DND-41 (cell line): ENCODE measurements at regions not wholly inside any gene's neighbourhood (a gene's known extent, or its start where the extent isn't known, plus 50 kb on each side); places are given as distances from the start of the nearest gene placed in this dataset.

Experiments used
- ATAC-seq: fragments of 200-7000 bp; cut with Tn5 transposase; 3 replicates; pipeline ENCODE4 v1.9.1; 2021; ENCODE audit warnings: low read depth; ENCODE audit not compliant: insufficient read depth
- DNase-seq: peaks from one replicate; pipeline ENCODE4 v3.0.0-alpha.2; 2020
- H2AFZ ChIP-seq: 2 replicates; pipeline ENCODE4 v1.6.0; 2012; ENCODE audit warnings: low read depth, low read length
- H3K27ac ChIP-seq: 2 replicates; pipeline ENCODE4 v1.5.1; 2012; ENCODE audit warnings: low read length, inconsistent platforms
- H3K27me3 ChIP-seq: fragments of 200-600 bp; sonication (generic); 2 replicates; pipeline ENCODE4 v1.6.0; 2012; ENCODE audit warnings: low read length, mild to moderate bottlenecking, inconsistent platforms; ENCODE audit not compliant: insufficient read depth, poor library complexity
- H3K36me3 ChIP-seq: 2 replicates; pipeline ENCODE4 v1.5.1; 2012; ENCODE audit warnings: low read length, inconsistent platforms; ENCODE audit not compliant: insufficient read depth
- H3K4me1 ChIP-seq: 2 replicates; pipeline ENCODE4 v1.5.1; 2012; ENCODE audit warnings: mild to moderate bottlenecking, low read length; ENCODE audit not compliant: insufficient read depth
- H3K4me2 ChIP-seq: 2 replicates; pipeline ENCODE4 v1.6.0; 2012; ENCODE audit warnings: mild to moderate bottlenecking, moderate library complexity, low read length, inconsistent platforms; ENCODE audit not compliant: insufficient read depth
- H3K4me3 ChIP-seq, 2 experiments: fragments of 200-600 bp in 1 of 2; shearing (Covaris generic) in 1 of 2; 2 replicates each; pipeline ENCODE4 v1.5.1; 2012 to 2016; ENCODE audit warnings: inconsistent platforms in 2 of 2, low read length in 2 of 2, mild to moderate bottlenecking in 2 of 2, low read depth in 1 of 2, moderate library complexity in 1 of 2
- H3K79me2 ChIP-seq: 2 replicates; pipeline ENCODE4 v1.6.0; 2012; ENCODE audit warnings: low read length, inconsistent platforms; ENCODE audit not compliant: insufficient read depth
- H3K9ac ChIP-seq: 2 replicates; pipeline ENCODE4 v1.6.0; 2012; ENCODE audit warnings: low read depth, mild to moderate bottlenecking, inconsistent platforms, low read length, moderate library complexity
- H3K9me3 ChIP-seq: 2 replicates; pipeline ENCODE4 v1.5.1; 2012; ENCODE audit warnings: low read length, moderate library complexity, mild to moderate bottlenecking, inconsistent platforms; ENCODE audit not compliant: insufficient read depth, severe bottlenecking
- H4K20me1 ChIP-seq: 2 replicates; pipeline ENCODE4 v1.6.0; 2012; ENCODE audit warnings: low read length; ENCODE audit not compliant: insufficient read depth
- EZH2 ChIP-seq: IDR thresholded peaks from 3 replicates; pipeline ENCODE4 v1.6.1; 2012; ENCODE audit warnings: borderline replicate concordance, low read depth, mild to moderate bottlenecking, moderate library complexity, low read length, inconsistent platforms; ENCODE audit not compliant: severe bottlenecking
- TF ChIP-seq, protein P1 (sequence below): IDR thresholded peaks from 2 replicates; pipeline ENCODE4 v1.5.1; 2012; ENCODE audit warnings: borderline replicate concordance, low read length, moderate library complexity, mild to moderate bottlenecking; ENCODE audit not compliant: poor library complexity, severe bottlenecking; ENCODE audit errors: extremely low read depth

- no peak overlapping the region for H2AFZ ChIP-seq
- no peak overlapping the region for H3K27ac ChIP-seq
- ATAC-seq (no peak), DNase-seq (no peak)
- H4K20me1 ChIP-seq = no peaks in the 10 kb centered on the region
- no peak overlapping the region for H3K9ac ChIP-seq
- no peaks in the 10 kb centered on the region for H3K4me1 ChIP-seq
- no peak overlapping the region for H3K4me2 ChIP-seq
- H3K79me2 ChIP-seq = no peaks in the 10 kb centered on the region
- no peaks in the 10 kb centered on the region for H3K36me3 ChIP-seq
- no peaks in the 10 kb centered on the region for H3K27me3 ChIP-seq
- no peaks in the 10 kb centered on the region for H3K9me3 ChIP-seq
- no peak for TF ChIP-seq EZH2
- TF ChIP-seq, protein P1, sequence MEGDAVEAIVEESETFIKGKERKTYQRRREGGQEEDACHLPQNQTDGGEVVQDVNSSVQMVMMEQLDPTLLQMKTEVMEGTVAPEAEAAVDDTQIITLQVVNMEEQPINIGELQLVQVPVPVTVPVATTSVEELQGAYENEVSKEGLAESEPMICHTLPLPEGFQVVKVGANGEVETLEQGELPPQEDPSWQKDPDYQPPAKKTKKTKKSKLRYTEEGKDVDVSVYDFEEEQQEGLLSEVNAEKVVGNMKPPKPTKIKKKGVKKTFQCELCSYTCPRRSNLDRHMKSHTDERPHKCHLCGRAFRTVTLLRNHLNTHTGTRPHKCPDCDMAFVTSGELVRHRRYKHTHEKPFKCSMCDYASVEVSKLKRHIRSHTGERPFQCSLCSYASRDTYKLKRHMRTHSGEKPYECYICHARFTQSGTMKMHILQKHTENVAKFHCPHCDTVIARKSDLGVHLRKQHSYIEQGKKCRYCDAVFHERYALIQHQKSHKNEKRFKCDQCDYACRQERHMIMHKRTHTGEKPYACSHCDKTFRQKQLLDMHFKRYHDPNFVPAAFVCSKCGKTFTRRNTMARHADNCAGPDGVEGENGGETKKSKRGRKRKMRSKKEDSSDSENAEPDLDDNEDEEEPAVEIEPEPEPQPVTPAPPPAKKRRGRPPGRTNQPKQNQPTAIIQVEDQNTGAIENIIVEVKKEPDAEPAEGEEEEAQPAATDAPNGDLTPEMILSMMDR = no peak
- no peak overlapping the region for H3K4me3 ChIP-seq
These were observed 278.0 kb upstream of the DSEL start for GRCh38 chr18:67794521-67794920.

DNA sequence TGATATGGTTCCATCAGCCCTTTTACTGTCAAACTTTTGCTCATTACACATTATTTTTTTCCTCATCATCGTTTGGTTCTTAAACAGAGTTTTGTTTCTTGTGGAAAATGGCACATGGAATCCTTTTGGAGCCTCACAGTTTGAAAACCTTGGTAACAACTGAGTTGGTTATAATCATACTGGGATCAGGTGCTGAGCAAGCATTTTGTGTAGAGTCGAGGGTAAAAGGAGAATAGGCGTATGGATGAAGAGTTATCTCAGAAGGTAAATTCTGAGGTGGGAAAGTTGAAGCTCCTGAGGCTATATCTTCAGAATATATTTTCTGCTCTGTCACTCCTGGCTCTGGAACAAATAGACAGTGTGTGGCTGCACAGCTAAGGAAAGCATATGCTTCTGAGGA is 274.0 kb upstream of the DSEL start:
- Histone ChIP-seq H3K9ac (no peak overlapping the region), H3K36me3 (no peaks in the 10 kb centered on the region), H3K4me1 (no peaks in the 10 kb centered on the region), H3K79me2 (no peaks in the 10 kb centered on the region), H2AFZ (no peak overlapping the region), H3K27me3 (no peaks in the 10 kb centered on the region), H3K4me3 (no peak overlapping the region), H4K20me1 (no peaks in the 10 kb centered on the region), H3K4me2 (no peak overlapping the region), H3K27ac (no peak overlapping the region), H3K9me3 (no peaks in the 10 kb centered on the region)
- DNase-seq (no peak), ATAC-seq (no peak)
- TF ChIP-seq, protein P1 = no peak
- TF ChIP-seq EZH2 = no peak

DNA sequence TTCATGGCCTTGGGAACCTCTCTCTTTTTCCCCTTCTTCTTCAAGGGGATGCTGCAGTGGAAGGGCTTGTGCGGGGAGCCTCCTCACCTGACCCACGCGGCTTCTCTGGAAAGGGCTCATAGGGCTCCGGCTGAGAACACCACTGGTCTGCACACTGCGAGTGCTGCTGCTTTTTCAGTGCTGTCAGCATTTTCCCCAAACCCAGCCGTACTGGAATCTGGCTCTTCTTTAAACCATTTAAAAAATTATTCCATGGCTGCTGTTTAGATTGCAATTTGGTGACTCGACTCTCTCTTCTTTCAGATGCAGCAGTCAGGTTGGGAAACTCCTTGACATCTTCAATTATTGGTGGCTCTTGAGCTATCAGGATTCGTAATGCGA is 272.6 kb upstream of the DSEL start:
- TF ChIP-seq, protein P1 = no peak
- ATAC-seq (no peak), DNase-seq (no peak)
- no peaks in the 10 kb centered on the region for H3K9me3 ChIP-seq
- no peak overlapping the region for H3K4me2 ChIP-seq
- no peaks in the 10 kb centered on the region for H3K27me3 ChIP-seq
- no peaks in the 10 kb centered on the region for H3K4me1 ChIP-seq
- H3K79me2 ChIP-seq = no peaks in the 10 kb centered on the region
- H3K27ac ChIP-seq = no peak overlapping the region
- H3K9ac ChIP-seq = no peak overlapping the region
- H3K36me3 ChIP-seq = no peaks in the 10 kb centered on the region
- no peaks in the 10 kb centered on the region for H4K20me1 ChIP-seq
- H3K4me3 ChIP-seq = no peak overlapping the region
- H2AFZ ChIP-seq = no peak overlapping the region
